PFSK-1 (cell line): ENCODE measurements at regions not wholly inside any gene's neighbourhood (a gene's known extent, or its start where the extent isn't known, plus 50 kb on each side); places are given as distances from the start of the nearest gene placed in this dataset.

Source experiments
- FOXP2 ChIP-seq: optimal IDR thresholded peaks from 2 replicates; pipeline ENCODE3; 2011; ENCODE audit warnings: borderline replicate concordance, control low read depth, inconsistent platforms; ENCODE audit not compliant: insufficient read depth; ENCODE audit errors: extremely low read length, extremely low read depth
- POLR2AphosphoS5 ChIP-seq: IDR thresholded peaks from 2 replicates; pipeline ENCODE4 v1.6.1; 2012; ENCODE audit warnings: low read depth, mild to moderate bottlenecking, control low read depth, low read length, moderate library complexity
- REST ChIP-seq, 2 experiments: IDR thresholded peaks; 2 replicates each; pipeline versions ENCODE4 v1.6.1 to v1.8.0; 2011 to 2012; ENCODE audit warnings: low read depth in 2 of 2, low read length in 2 of 2, control low read depth in 1 of 2, inconsistent platforms in 1 of 2, mild to moderate bottlenecking in 1 of 2, moderate library complexity in 1 of 2; ENCODE audit not compliant: insufficient read depth in 1 of 2
- SIN3A ChIP-seq: IDR thresholded peaks from 2 replicates; pipeline ENCODE4 v1.6.1; 2012; ENCODE audit warnings: mild to moderate bottlenecking, low read length, moderate library complexity, borderline replicate concordance; ENCODE audit not compliant: insufficient read depth
- TAF1 ChIP-seq: IDR thresholded peaks from 2 replicates; pipeline ENCODE4 v1.6.1; 2012; ENCODE audit warnings: low read length, control low read depth, borderline replicate concordance; ENCODE audit not compliant: insufficient read depth

GRCh38 chr17:69762359-69762758 is 312.7 kb upstream of the KCNJ16 start:
- no peak for TF ChIP-seq SIN3A
- no peak for TF ChIP-seq REST (IDR thresholded peaks at IDR 0.05; ENCODE audit: insufficient read depth in 1 of 2, low read depth in 2 of 2, low read length in 2 of 2)
- TF ChIP-seq POLR2AphosphoS5, result no peak
- no peak for TF ChIP-seq TAF1
- TF ChIP-seq FOXP2, result no peak

- TF ChIP-seq POLR2AphosphoS5, result no peak
- TF ChIP-seq SIN3A, result no peak
- TF ChIP-seq FOXP2, result no peak
- TF ChIP-seq REST (IDR thresholded peaks at IDR 0.05; ENCODE audit: insufficient read depth in 1 of 2, low read depth in 2 of 2, low read length in 2 of 2), result no peak
- no peak for TF ChIP-seq TAF1
These were observed 312.3 kb upstream of the KCNJ16 start for GRCh38 chr17:69762766-69763165.

GRCh38 chr17:69763503-69763902 is 311.5 kb upstream of the KCNJ16 start:
- TF ChIP-seq TAF1 (no peak), FOXP2 (no peak), REST (IDR thresholded peaks at IDR 0.05; ENCODE audit: insufficient read depth in 1 of 2, low read depth in 2 of 2, low read length in 2 of 2) (peak; percentile 82 to 94)

GRCh38 chr17:69764146-69764545 is 310.9 kb upstream of the KCNJ16 start:
- TF ChIP-seq SIN3A, result no peak
- no peak for TF ChIP-seq REST (IDR thresholded peaks at IDR 0.05; ENCODE audit: insufficient read depth in 1 of 2, low read depth in 2 of 2, low read length in 2 of 2)
- TF ChIP-seq FOXP2, result no peak
- no peak for TF ChIP-seq TAF1
- no peak for TF ChIP-seq POLR2AphosphoS5

- TF ChIP-seq REST (IDR thresholded peaks at IDR 0.05; ENCODE audit: insufficient read depth in 1 of 2, low read depth in 2 of 2, low read length in 2 of 2), result no peak
- no peak for TF ChIP-seq FOXP2
These were observed 306.0 kb upstream of the KCNJ16 start for GRCh38 chr17:69769050-69769449.
